ENCODE measurements at regions not wholly inside any gene's neighbourhood (a gene's known extent, or its start where the extent isn't known, plus 50 kb on each side); places are given as distances from the start of the nearest gene placed in this dataset.

- no peak overlapping the region for H2AFZ ChIP-seq (replicated peaks)
- no peak overlapping the region for H3K4me2 ChIP-seq
- H3F3A ChIP-seq (ENCODE audit: low read depth), result no peaks in the 10 kb centered on the region
- H3K79me2 ChIP-seq (ENCODE audit: low read depth), result no peaks in the 10 kb centered on the region
- Mint-ChIP-seq H3K27me3 (ENCODE audit: insufficient read depth, low read depth) (no peaks in the 10 kb centered on the region), H3K4me1 (no peaks in the 10 kb centered on the region), H3K9me3 (no peaks in the 10 kb centered on the region), H3K4me3 (no peak overlapping the region), H3K27ac (no peak overlapping the region), H3K36me3 (no peaks in the 10 kb centered on the region)
- no peaks in the 10 kb centered on the region for H3K9me3 ChIP-seq (ENCODE audit: low read depth)
- H3K9ac ChIP-seq, result no peak overlapping the region
- no peaks in the 10 kb centered on the region for H3K36me3 ChIP-seq
- H3K27ac ChIP-seq, result no peak overlapping the region
- TF ChIP-seq EZH2phosphoT487 (IDR thresholded peaks at IDR 0.05), result no peak
- no peak for TF ChIP-seq CTCF (IDR thresholded peaks at IDR 0.05)
- no peak for TF ChIP-seq EZH2 (IDR thresholded peaks at IDR 0.05)
- H3K4me1 ChIP-seq, result no peaks in the 10 kb centered on the region
- DNase-seq (ENCODE audit: low spot score), result no peak
- H3K27me3 ChIP-seq, result no peaks in the 10 kb centered on the region
- H3K4me3 ChIP-seq, result no peak overlapping the region
- H4K20me1 ChIP-seq (ENCODE audit: low read depth), result no peaks in the 10 kb centered on the region
Observed at GRCh38 chr4:33722254-33722653, 2522.1 kb downstream of the ARAP2 start.

- no peak overlapping the region for H3K4me3 Mint-ChIP-seq
- Histone ChIP-seq H3K79me2 (ENCODE audit: low read depth) (no peaks in the 10 kb centered on the region), H4K20me1 (ENCODE audit: low read depth) (no peaks in the 10 kb centered on the region), H3K36me3 (no peaks in the 10 kb centered on the region), H3F3A (ENCODE audit: low read depth) (no peaks in the 10 kb centered on the region), H3K4me1 (no peaks in the 10 kb centered on the region), H3K9me3 (ENCODE audit: low read depth) (no peaks in the 10 kb centered on the region), H2AFZ (replicated peaks) (no peak overlapping the region), H3K4me2 (no peak overlapping the region), H3K4me3 (no peak overlapping the region), H3K27me3 (no peaks in the 10 kb centered on the region), H3K9ac (no peak overlapping the region), H3K27ac (no peak overlapping the region)
- no peaks in the 10 kb centered on the region for H3K27me3 Mint-ChIP-seq (ENCODE audit: insufficient read depth, low read depth)
- no peaks in the 10 kb centered on the region for H3K36me3 Mint-ChIP-seq
- TF ChIP-seq EZH2phosphoT487 (IDR thresholded peaks at IDR 0.05) (no peak), EZH2 (IDR thresholded peaks at IDR 0.05) (no peak), CTCF (IDR thresholded peaks at IDR 0.05) (no peak)
- no peak for DNase-seq (ENCODE audit: low spot score)
- H3K9me3 Mint-ChIP-seq, result no peaks in the 10 kb centered on the region
- no peaks in the 10 kb centered on the region for H3K4me1 Mint-ChIP-seq
- no peak overlapping the region for H3K27ac Mint-ChIP-seq
Observed at GRCh38 chr4:33722800-33723516, 2521.4 kb downstream of the ARAP2 start.

GRCh38 chr4:33724685-33725084 lies 2519.6 kb downstream of the ARAP2 start:
- Histone ChIP-seq H3K9ac (no peak overlapping the region), H3K4me1 (no peaks in the 10 kb centered on the region), H2AFZ (replicated peaks) (no peak overlapping the region), H3K79me2 (ENCODE audit: low read depth) (no peaks in the 10 kb centered on the region), H3F3A (ENCODE audit: low read depth) (no peaks in the 10 kb centered on the region), H3K27ac (no peak overlapping the region), H4K20me1 (ENCODE audit: low read depth) (no peaks in the 10 kb centered on the region), H3K36me3 (no peaks in the 10 kb centered on the region), H3K4me3 (no peak overlapping the region), H3K4me2 (no peak overlapping the region), H3K27me3 (no peaks in the 10 kb centered on the region), H3K9me3 (ENCODE audit: low read depth) (no peaks in the 10 kb centered on the region)
- no peak overlapping the region for H3K4me3 Mint-ChIP-seq
- DNase-seq (ENCODE audit: low spot score), result no peak
- TF ChIP-seq EZH2phosphoT487 (IDR thresholded peaks at IDR 0.05) (no peak), EZH2 (IDR thresholded peaks at IDR 0.05) (no peak), CTCF (IDR thresholded peaks at IDR 0.05) (no peak)
- H3K27me3 Mint-ChIP-seq (ENCODE audit: insufficient read depth, low read depth), result no peaks in the 10 kb centered on the region
- no peaks in the 10 kb centered on the region for H3K9me3 Mint-ChIP-seq
- H3K36me3 Mint-ChIP-seq, result no peaks in the 10 kb centered on the region
- no peaks in the 10 kb centered on the region for H3K4me1 Mint-ChIP-seq
- H3K27ac Mint-ChIP-seq, result no peak overlapping the region

Measured in neural progenitor cell (in vitro differentiated cells).